Neural progenitor cell (in vitro differentiated cells): ENCODE measurements at regions not wholly inside any gene's neighbourhood (a gene's known extent, or its start where the extent isn't known, plus 50 kb on each side); places are given as distances from the start of the nearest gene placed in this dataset.

Experiments
- DNase-seq: peaks from one replicate; pipeline ENCODE4 v3.0.0-alpha.2; 2016; ENCODE audit warnings: low spot score
- H2AFZ ChIP-seq: fragments of 200-600 bp; sonication (generic); replicated peaks from 2 replicates; pipeline ENCODE4 v1.6.1; 2016; ENCODE audit warnings: antibody characterized with exemption
- H3F3A ChIP-seq: fragments of 200-600 bp; sonication (generic); 2 replicates; pipeline ENCODE4 v1.6.1; 2016; ENCODE audit warnings: antibody characterized with exemption, low read depth
- H3K27ac ChIP-seq: fragments of 200-600 bp; sonication (generic); 2 replicates; pipeline ENCODE4 v1.5.1; 2016; ENCODE audit warnings: mild to moderate bottlenecking
- H3K27me3 ChIP-seq: fragments of 200-600 bp; sonication (generic); 2 replicates; pipeline ENCODE4 v1.6.1; 2016; ENCODE audit warnings: mild to moderate bottlenecking, moderate library complexity
- H3K36me3 ChIP-seq: fragments of 200-600 bp; sonication (generic); 2 replicates; pipeline ENCODE4 v1.5.1; 2016
- H3K4me1 ChIP-seq: fragments of 200-600 bp; sonication (generic); 2 replicates; pipeline ENCODE4 v1.6.1; 2016; ENCODE audit warnings: mixed run types
- H3K4me2 ChIP-seq: fragments of 200-600 bp; sonication (generic); 2 replicates; pipeline ENCODE4 v1.6.1; 2016
- H3K4me3 ChIP-seq: fragments of 200-600 bp; sonication (generic); 2 replicates; pipeline ENCODE4 v1.5.1; 2016
- H3K79me2 ChIP-seq: fragments of 200-600 bp; sonication (generic); 2 replicates; pipeline ENCODE4 v1.6.1; 2016; ENCODE audit warnings: low read depth
- H3K9ac ChIP-seq: fragments of 200-600 bp; sonication (generic); 2 replicates; pipeline ENCODE4 v1.6.1; 2016
- H3K9me3 ChIP-seq: fragments of 200-600 bp; sonication (generic); 2 replicates; pipeline ENCODE4 v1.5.1; 2016; ENCODE audit warnings: low read depth
- H4K20me1 ChIP-seq: fragments of 200-600 bp; sonication (generic); 2 replicates; pipeline ENCODE4 v1.6.1; 2016; ENCODE audit warnings: low read depth
- H3K27ac Mint-ChIP-seq: 3 replicates; pipeline ENCODE4 v1.8.0; 2021; ENCODE audit warnings: mixed read lengths
- H3K27me3 Mint-ChIP-seq: 2 replicates; pipeline ENCODE4 v1.8.0; 2022; ENCODE audit warnings: low read depth, mild to moderate bottlenecking, inconsistent platforms, moderate library complexity, mixed read lengths; ENCODE audit not compliant: insufficient read depth
- H3K36me3 Mint-ChIP-seq: 3 replicates; pipeline ENCODE4 v1.8.0; 2021; ENCODE audit warnings: mixed read lengths
- H3K4me1 Mint-ChIP-seq: 3 replicates; pipeline ENCODE4 v1.8.0; 2021; ENCODE audit warnings: mixed read lengths
- H3K4me3 Mint-ChIP-seq: 3 replicates; pipeline ENCODE4 v1.8.0; 2021; ENCODE audit warnings: mild to moderate bottlenecking, moderate library complexity, mixed read lengths
- H3K9me3 Mint-ChIP-seq: 3 replicates; pipeline ENCODE4 v1.8.0; 2020; ENCODE audit warnings: mixed read lengths
- CTCF ChIP-seq: fragments of 200-600 bp; sonication (generic); IDR thresholded peaks from 2 replicates; pipeline ENCODE4 v1.5.1; 2017; ENCODE audit warnings: antibody characterized with exemption, mild to moderate bottlenecking
- EZH2 ChIP-seq: fragments of 200-600 bp; sonication (generic); IDR thresholded peaks from 2 replicates; pipeline ENCODE4 v1.6.1; 2017; ENCODE audit warnings: antibody characterized with exemption, mild to moderate bottlenecking, moderate library complexity
- EZH2phosphoT487 ChIP-seq: fragments of 200-600 bp; sonication (generic); IDR thresholded peaks from 2 replicates; pipeline ENCODE4 v1.6.1; 2017; ENCODE audit warnings: antibody characterized with exemption

GRCh38 chr9:26181836-26182235, 503.6 kb upstream of the TUSC1 start:
- no peak overlapping the region for H3K4me2 ChIP-seq
- Mint-ChIP-seq H3K27me3 (no peaks in the 10 kb centered on the region), H3K36me3 (no peaks in the 10 kb centered on the region), H3K9me3 (no peaks in the 10 kb centered on the region), H3K4me3 (no peak overlapping the region), H3K27ac (no peak overlapping the region), H3K4me1 (no peaks in the 10 kb centered on the region)
- no peaks in the 10 kb centered on the region for H4K20me1 ChIP-seq
- no peak overlapping the region for H3K27ac ChIP-seq
- H3K9ac ChIP-seq: no peak overlapping the region
- no peak overlapping the region for H3K4me3 ChIP-seq
- H3F3A ChIP-seq: no peaks in the 10 kb centered on the region
- no peak for DNase-seq
- no peaks in the 10 kb centered on the region for H3K79me2 ChIP-seq
- no peaks in the 10 kb centered on the region for H3K4me1 ChIP-seq
- H3K36me3 ChIP-seq: no peaks in the 10 kb centered on the region
- TF ChIP-seq CTCF (no peak), EZH2 (no peak), EZH2phosphoT487 (no peak)
- H3K9me3 ChIP-seq: no peaks in the 10 kb centered on the region
- H2AFZ ChIP-seq: no peak overlapping the region
- no peaks in the 10 kb centered on the region for H3K27me3 ChIP-seq

- DNase-seq: no peak
Observed at GRCh38 chr9:26176628-26177027, 498.4 kb upstream of the TUSC1 start.

GRCh38 chr9:26175264-26175663, 497.0 kb upstream of the TUSC1 start:
- Mint-ChIP-seq H3K27me3 (no peaks in the 10 kb centered on the region), H3K4me3 (no peak overlapping the region), H3K4me1 (peaks cover 3% of the 10 kb centered on the region), H3K9me3 (no peaks in the 10 kb centered on the region), H3K36me3 (no peaks in the 10 kb centered on the region), H3K27ac (no peak overlapping the region)
- Histone ChIP-seq H3K4me1 (no peaks in the 10 kb centered on the region), H3K9ac (no peak overlapping the region), H2AFZ (no peak overlapping the region), H3K9me3 (no peaks in the 10 kb centered on the region), H3K4me3 (no peak overlapping the region), H3K36me3 (no peaks in the 10 kb centered on the region), H4K20me1 (no peaks in the 10 kb centered on the region), H3K79me2 (no peaks in the 10 kb centered on the region), H3F3A (no peaks in the 10 kb centered on the region), H3K27ac (no peak overlapping the region), H3K4me2 (no peak overlapping the region), H3K27me3 (no peaks in the 10 kb centered on the region)
- TF ChIP-seq CTCF (no peak), EZH2phosphoT487 (no peak), EZH2 (no peak)
- no peak for DNase-seq

More at GRCh38 chr9:26176628-26177027, 498.4 kb upstream of the TUSC1 start:
- TF ChIP-seq EZH2: no peak
- no peaks in the 10 kb centered on the region for H3K36me3 ChIP-seq
- Mint-ChIP-seq H3K9me3 (no peaks in the 10 kb centered on the region), H3K27ac (no peak overlapping the region), H3K27me3 (no peaks in the 10 kb centered on the region), H3K4me3 (no peak overlapping the region), H3K4me1 (no peaks in the 10 kb centered on the region), H3K36me3 (no peaks in the 10 kb centered on the region)
- no peak overlapping the region for H3K4me3 ChIP-seq
- no peak overlapping the region for H3K27ac ChIP-seq
- no peaks in the 10 kb centered on the region for H4K20me1 ChIP-seq
- H3K27me3 ChIP-seq: no peaks in the 10 kb centered on the region
- no peaks in the 10 kb centered on the region for H3F3A ChIP-seq
- H3K79me2 ChIP-seq: no peaks in the 10 kb centered on the region
- H3K9me3 ChIP-seq: no peaks in the 10 kb centered on the region
- H3K4me1 ChIP-seq: no peaks in the 10 kb centered on the region
- no peak overlapping the region for H3K4me2 ChIP-seq
- no peak overlapping the region for H3K9ac ChIP-seq
- H2AFZ ChIP-seq: no peak overlapping the region

- no peak overlapping the region for H3K4me3 Mint-ChIP-seq
- H4K20me1 ChIP-seq: no peaks in the 10 kb centered on the region
- H2AFZ ChIP-seq: no peak overlapping the region
- no peaks in the 10 kb centered on the region for H3K4me1 ChIP-seq
- H3K27ac ChIP-seq: no peak overlapping the region
- no peaks in the 10 kb centered on the region for H3K27me3 Mint-ChIP-seq
- no peak overlapping the region for H3K27ac Mint-ChIP-seq
- no peak overlapping the region for H3K9ac ChIP-seq
- no peak overlapping the region for H3K4me2 ChIP-seq
- TF ChIP-seq CTCF (no peak), EZH2phosphoT487 (no peak), EZH2 (no peak)
- no peaks in the 10 kb centered on the region for H3K9me3 ChIP-seq
- no peaks in the 10 kb centered on the region for H3K36me3 ChIP-seq
- DNase-seq: no peak
- H3F3A ChIP-seq: no peaks in the 10 kb centered on the region
- no peaks in the 10 kb centered on the region for H3K79me2 ChIP-seq
- H3K27me3 ChIP-seq: no peaks in the 10 kb centered on the region
- no peak overlapping the region for H3K4me3 ChIP-seq
- peaks cover 7% of the 10 kb centered on the region for H3K4me1 Mint-ChIP-seq
- H3K9me3 Mint-ChIP-seq: no peaks in the 10 kb centered on the region
- H3K36me3 Mint-ChIP-seq: no peaks in the 10 kb centered on the region
Observed at GRCh38 chr9:26172301-26172700, 494.1 kb upstream of the TUSC1 start.
